PC-3 (cell line): ENCODE measurements at regions not wholly inside any gene's neighbourhood (a gene's known extent, or its start where the extent isn't known, plus 50 kb on each side); places are given as distances from the start of the nearest gene placed in this dataset.

Experiments
- ATAC-seq: fragments of 200-7000 bp; cut with Tn5 transposase; 2 replicates; pipeline ENCODE4 v1.9.1; 2020; ENCODE audit warnings: mild to moderate bottlenecking, moderate library complexity
- BruUV-seq: library from RNA; stranded (reverse); fragments of 400-500 nt; replicated peaks from 2 replicates; lab custom pipeline; 2021; lab: Mats Ljungman, UMichigan
- CTCF ChIA-PET: fragments of 300-600 bp; sonication (Branson Sonifier 250); formaldehyde crosslinking; loops from one replicate; lab custom pipeline; 2022; ENCODE audit warnings: antibody characterized with exemption; lab: Charles Lee
- POLR2A ChIA-PET: fragments of 300-600 bp; sonication (Branson Sonifier 250); formaldehyde crosslinking; loops from one replicate; lab custom pipeline; 2022; ENCODE audit warnings: antibody characterized with exemption; ENCODE audit not compliant: unreplicated experiment; lab: Charles Lee
- DNase-seq: peaks from one replicate; pipeline ENCODE4 v3.0.0-alpha.2; 2015
- H2AFZ ChIP-seq: fragments of 300-600 bp; sonication (generic); 2 replicates; pipeline ENCODE4 v1.6.0; 2016; ENCODE audit warnings: antibody characterized with exemption, low read length
- H3F3A ChIP-seq: fragments of 300-600 bp; sonication (generic); one replicate; pipeline ENCODE4 v1.6.0; 2017; ENCODE audit warnings: antibody characterized with exemption, low read length, control low read depth, mild to moderate bottlenecking; ENCODE audit not compliant: unreplicated experiment
- H3K27ac ChIP-seq: fragments of 300-600 bp; sonication (generic); 2 replicates; pipeline ENCODE4 v1.5.1; 2016; ENCODE audit warnings: mild to moderate bottlenecking, low read length
- H3K27me3 ChIP-seq: fragments of 300-600 bp; sonication (generic); 2 replicates; pipeline ENCODE4 v1.6.1; 2016; ENCODE audit warnings: low read length, mixed read lengths
- H3K36me3 ChIP-seq: fragments of 300-600 bp; sonication (generic); 2 replicates; pipeline ENCODE4 v1.6.1; 2016; ENCODE audit warnings: low read depth, mixed run types, low read length, mixed read lengths
- H3K4me1 ChIP-seq: fragments of 300-600 bp; sonication (generic); 2 replicates; pipeline ENCODE4 v1.5.1; 2016; ENCODE audit warnings: low read length; ENCODE audit not compliant: insufficient read depth
- H3K4me2 ChIP-seq: fragments of 300-600 bp; sonication (generic); 2 replicates; pipeline ENCODE4 v1.6.0; 2016; ENCODE audit warnings: low read length
- H3K4me3 ChIP-seq: fragments of 300-600 bp; sonication (generic); 2 replicates; pipeline ENCODE4 v1.5.1; 2016; ENCODE audit warnings: mild to moderate bottlenecking, low read length, mixed read lengths
- H3K79me2 ChIP-seq: fragments of 300-600 bp; sonication (generic); 2 replicates; pipeline ENCODE4 v1.6.1; 2017; ENCODE audit warnings: low read length, mixed read lengths
- H3K9ac ChIP-seq: fragments of 300-600 bp; sonication (generic); 2 replicates; pipeline ENCODE4 v1.6.0; 2016; ENCODE audit warnings: mild to moderate bottlenecking, low read length
- H3K9me2 ChIP-seq: fragments of 300-600 bp; sonication (generic); replicated peaks from 2 replicates; pipeline ENCODE4 v1.6.1; 2016; ENCODE audit warnings: mixed run types, low read length, mixed read lengths
- H3K9me3 ChIP-seq: fragments of 300-600 bp; sonication (generic); 2 replicates; pipeline ENCODE4 v1.6.1; 2016; ENCODE audit warnings: low read length, mixed read lengths
- H4K20me1 ChIP-seq: fragments of 300-600 bp; sonication (generic); 2 replicates; pipeline ENCODE4 v1.6.1; 2016; ENCODE audit warnings: low read length, mixed read lengths
- CTCF ChIP-seq: fragments of 300-600 bp; sonication (generic); conservative IDR thresholded peaks from 2 replicates; pipeline ENCODE4 v1.5.1; 2017; ENCODE audit warnings: antibody characterized with exemption, low read depth, mild to moderate bottlenecking, low read length
- EZH2 ChIP-seq: fragments of 300-600 bp; sonication (generic); IDR thresholded peaks from one replicate; pipeline ENCODE4 v1.6.1; 2017; ENCODE audit warnings: antibody characterized with exemption, mild to moderate bottlenecking, low read length; ENCODE audit not compliant: unreplicated experiment
- EZH2phosphoT487 ChIP-seq: fragments of 300-600 bp; sonication (generic); IDR thresholded peaks from 2 replicates; pipeline ENCODE4 v1.6.1; 2018; ENCODE audit warnings: mild to moderate bottlenecking, antibody characterized with exemption, low read length, borderline replicate concordance
- intact Hi-C: fragments of 100-400 bp; cut with micrococcal nuclease; formaldehyde crosslinking; loops from 2 replicates; pipeline ENCODE4 v1.9.0; 2023

GRCh38 chr2:11907190-11907589 is 160.8 kb downstream of the LPIN1 start:
- Histone ChIP-seq H3K79me2 (no peaks in the 10 kb centered on the region), H3K9me3 (no peaks in the 10 kb centered on the region), H3K4me1 (no peaks in the 10 kb centered on the region), H3K9me2 (no peaks in the 10 kb centered on the region), H3K36me3 (no peaks in the 10 kb centered on the region), H3K9ac (no peak overlapping the region), H2AFZ (no peak overlapping the region), H3F3A (no peaks in the 10 kb centered on the region), H3K4me3 (no peak overlapping the region), H3K4me2 (no peak overlapping the region), H3K27me3 (no peaks in the 10 kb centered on the region), H4K20me1 (no peaks in the 10 kb centered on the region), H3K27ac (no peak overlapping the region)
- TF ChIP-seq EZH2phosphoT487 (no peak), EZH2 (no peak), CTCF (no peak)
- no peak for ATAC-seq
- DNase-seq: no peak
- no TSS peak for BruUV-seq
- intact Hi-C loops: no loop called here
- CTCF ChIA-PET: no interaction called here
- POLR2A ChIA-PET: no interaction called here

GRCh38 chr2:11910971-11911370 is 164.5 kb downstream of the LPIN1 start:
- H3K9me3 ChIP-seq: no peaks in the 10 kb centered on the region
- H3K9me2 ChIP-seq: no peaks in the 10 kb centered on the region
- H3K79me2 ChIP-seq: no peaks in the 10 kb centered on the region
- no peaks in the 10 kb centered on the region for H4K20me1 ChIP-seq
- CTCF ChIA-PET: no interaction called here
- H3K4me2 ChIP-seq: no peak overlapping the region
- no peak overlapping the region for H2AFZ ChIP-seq
- no TSS peak for BruUV-seq
- no peaks in the 10 kb centered on the region for H3K36me3 ChIP-seq
- H3K27me3 ChIP-seq: no peaks in the 10 kb centered on the region
- POLR2A ChIA-PET: no interaction called here
- intact Hi-C loops: no loop called here
- H3K27ac ChIP-seq: no peak overlapping the region
- TF ChIP-seq EZH2 (no peak), CTCF (no peak), EZH2phosphoT487 (no peak)
- ATAC-seq: no peak
- no peaks in the 10 kb centered on the region for H3K4me1 ChIP-seq
- no peak overlapping the region for H3K9ac ChIP-seq
- DNase-seq: no peak
- H3F3A ChIP-seq: no peaks in the 10 kb centered on the region
- H3K4me3 ChIP-seq: no peak overlapping the region

GRCh38 chr2:11912980-11913379 is 166.5 kb downstream of the LPIN1 start:
- no peak overlapping the region for H3K9ac ChIP-seq
- no peaks in the 10 kb centered on the region for H3K4me1 ChIP-seq
- ChIA-PET POLR2A (no interaction called here), CTCF (no interaction called here)
- BruUV-seq: no TSS peak
- no peaks in the 10 kb centered on the region for H3K27me3 ChIP-seq
- intact Hi-C loops: no loop called here
- no peaks in the 10 kb centered on the region for H3K9me3 ChIP-seq
- no peak overlapping the region for H3K4me3 ChIP-seq
- no peaks in the 10 kb centered on the region for H3K36me3 ChIP-seq
- no peaks in the 10 kb centered on the region for H3F3A ChIP-seq
- no peaks in the 10 kb centered on the region for H3K9me2 ChIP-seq
- H3K79me2 ChIP-seq: no peaks in the 10 kb centered on the region
- H3K27ac ChIP-seq: no peak overlapping the region
- no peak overlapping the region for H2AFZ ChIP-seq
- DNase-seq (no peak), ATAC-seq (no peak)
- H4K20me1 ChIP-seq: no peaks in the 10 kb centered on the region
- no peak overlapping the region for H3K4me2 ChIP-seq
- TF ChIP-seq EZH2 (no peak), EZH2phosphoT487 (no peak), CTCF (no peak)
